Non-pigmented ciliary epithelial cell (primary cell): ENCODE measurements at regions not wholly inside any gene's neighbourhood (a gene's known extent, or its start where the extent isn't known, plus 50 kb on each side); places are given as distances from the start of the nearest gene placed in this dataset.
"Not testable (repeated sequence)": the region's sequence is repeated elsewhere in the genome, so short reads cannot be mapped to it uniquely, and the experiment has no call there.

Experiments used
- DNase-seq: peaks from one replicate; pipeline ENCODE4 v3.0.0-alpha.2; 2010; ENCODE audit warnings: low read depth

- no peak for DNase-seq
Measured at GRCh38 chr5:136467632-136468031, 102.3 kb upstream of the TRPC7 start.

DNA sequence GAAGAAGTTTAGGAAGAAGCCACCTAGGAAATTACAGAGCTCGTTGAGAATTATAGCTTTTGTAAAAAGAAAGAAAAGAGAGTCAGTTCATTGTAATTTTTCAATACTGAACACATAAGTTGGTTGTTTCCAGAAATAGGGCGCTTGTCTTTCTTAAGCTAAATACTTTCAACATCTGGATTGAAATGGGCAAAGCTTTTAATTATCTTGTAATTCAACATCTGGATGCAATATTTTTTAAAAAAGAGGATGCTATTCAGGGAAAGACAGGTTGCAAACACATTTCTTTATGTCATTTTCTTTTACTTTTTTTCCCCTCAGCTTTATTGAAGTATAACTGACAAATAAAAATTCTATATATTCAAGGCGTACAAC lies 100.7 kb upstream of the TRPC7 start:
- no peak for DNase-seq

DNA sequence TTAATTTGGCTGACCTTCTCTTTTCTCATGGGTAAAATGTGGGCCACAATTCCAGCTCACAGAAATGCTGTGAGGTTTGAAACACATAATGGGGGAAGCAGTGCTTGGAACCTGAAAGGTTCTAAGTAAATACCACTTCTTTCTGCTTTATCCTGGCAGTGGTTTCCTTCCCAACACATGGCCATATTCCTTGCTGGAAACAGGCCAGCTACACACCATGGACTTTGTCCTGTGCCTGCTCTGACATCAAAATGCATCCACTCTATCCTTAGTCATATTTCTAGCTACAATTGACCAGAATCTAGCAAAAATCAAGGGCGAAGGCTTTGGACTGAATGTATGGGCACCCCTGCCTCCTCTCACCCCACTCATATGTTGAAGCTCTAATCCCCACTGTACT lies 93.1 kb upstream of the TRPC7 start:
- DNase-seq: no peak

GRCh38 chr5:136457390-136458013 lies 92.2 kb upstream of the TRPC7 start:
- no peak for DNase-seq

DNA sequence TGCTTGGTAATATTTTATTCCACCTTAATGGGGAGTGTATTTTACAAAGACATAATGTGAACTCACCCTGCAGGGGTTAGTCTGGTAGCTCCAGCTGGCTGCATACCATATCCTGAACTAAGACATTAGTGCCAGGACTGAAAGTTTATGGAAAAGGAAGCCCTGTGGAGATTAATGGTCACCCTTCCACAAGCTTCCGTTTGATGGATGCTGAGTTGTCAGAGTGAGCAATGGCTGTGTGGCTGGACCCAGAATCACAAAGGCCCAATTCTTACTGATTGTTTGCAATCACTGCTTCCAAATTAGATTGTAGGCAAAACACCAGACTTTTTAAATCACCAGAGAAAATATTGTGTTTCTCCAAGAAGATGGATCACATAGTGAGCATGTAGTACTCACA lies 90.1 kb upstream of the TRPC7 start:
- DNase-seq: no peak

- no peak for DNase-seq
Measured at GRCh38 chr5:136453986-136454758, 88.8 kb upstream of the TRPC7 start.

GRCh38 chr5:136453199-136453598 lies 87.9 kb upstream of the TRPC7 start:
- DNase-seq: no peak

DNA sequence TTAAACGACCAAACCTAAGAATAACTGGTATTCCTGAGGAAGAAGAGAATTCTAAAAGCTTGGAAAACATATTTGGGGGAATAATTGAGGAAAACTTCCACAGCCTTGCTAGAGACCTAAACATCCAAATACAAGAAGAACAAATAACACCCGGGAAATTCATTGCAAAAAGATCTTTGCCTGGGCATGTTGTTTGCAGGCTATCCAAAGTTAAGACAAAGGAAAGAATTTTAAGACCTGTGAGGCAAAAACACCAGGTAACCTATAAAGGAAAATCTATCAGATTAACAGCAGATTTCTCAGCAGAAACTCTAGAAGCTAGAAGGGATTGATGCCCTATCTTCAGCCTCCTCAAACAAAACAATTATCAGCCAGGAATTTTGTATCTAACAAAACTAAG lies 82.2 kb upstream of the TRPC7 start:
- DNase-seq: not testable (repeated sequence)

- DNase-seq: no peak
Measured at GRCh38 chr5:136446565-136446964, 81.2 kb upstream of the TRPC7 start.

- DNase-seq: not testable (repeated sequence)
Measured at GRCh38 chr5:136444099-136444498, 78.8 kb upstream of the TRPC7 start.

GRCh38 chr5:136439367-136439766 lies 74.0 kb upstream of the TRPC7 start:
- DNase-seq: no peak

- DNase-seq: no peak
Measured at GRCh38 chr5:136435946-136436543, 70.7 kb upstream of the TRPC7 start.

GRCh38 chr5:136434795-136435194 lies 69.5 kb upstream of the TRPC7 start:
- DNase-seq: no peak

GRCh38 chr5:136432705-136433104 lies 67.4 kb upstream of the TRPC7 start:
- no peak for DNase-seq

DNA sequence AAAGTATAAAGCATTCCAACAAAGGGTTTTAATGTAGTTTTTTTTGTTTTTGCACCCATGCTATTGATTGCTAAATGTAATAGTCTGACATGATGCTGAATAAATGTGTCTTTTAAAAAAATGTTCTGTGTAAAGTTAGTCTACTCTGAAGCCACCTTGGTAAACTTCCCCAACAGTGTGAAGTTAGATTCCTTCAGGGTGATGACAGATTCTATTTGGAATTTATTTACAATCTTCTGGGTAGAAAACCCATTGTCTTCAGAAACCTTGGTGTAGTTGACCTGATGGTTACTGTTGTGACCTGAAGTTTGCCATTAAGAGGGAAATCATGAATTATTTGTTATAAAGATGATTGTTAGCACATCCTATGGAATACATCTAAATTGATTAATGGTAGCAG lies 64.7 kb upstream of the TRPC7 start:
- DNase-seq: no peak

DNA sequence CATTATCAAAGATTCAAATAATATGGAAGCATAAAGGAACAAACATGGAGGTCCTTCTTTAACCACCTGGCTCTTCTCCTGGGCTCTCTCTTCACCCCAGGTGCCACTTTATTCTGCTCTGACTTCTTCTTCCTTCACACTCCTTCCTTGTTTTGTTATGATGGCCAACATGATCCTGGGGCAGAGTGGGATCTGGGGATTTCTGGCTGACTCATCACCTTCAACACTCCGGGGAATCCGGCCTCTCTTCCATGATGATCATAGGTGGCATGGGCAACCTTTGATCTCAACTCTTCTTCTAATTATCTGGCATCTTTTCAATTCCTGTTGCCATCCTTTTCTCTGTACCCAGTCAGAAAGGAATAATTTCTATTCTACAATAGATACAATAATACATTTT lies 62.1 kb upstream of the TRPC7 start:
- no peak for DNase-seq

GRCh38 chr5:136425921-136426320 lies 60.6 kb upstream of the TRPC7 start:
- DNase-seq: no peak

DNA sequence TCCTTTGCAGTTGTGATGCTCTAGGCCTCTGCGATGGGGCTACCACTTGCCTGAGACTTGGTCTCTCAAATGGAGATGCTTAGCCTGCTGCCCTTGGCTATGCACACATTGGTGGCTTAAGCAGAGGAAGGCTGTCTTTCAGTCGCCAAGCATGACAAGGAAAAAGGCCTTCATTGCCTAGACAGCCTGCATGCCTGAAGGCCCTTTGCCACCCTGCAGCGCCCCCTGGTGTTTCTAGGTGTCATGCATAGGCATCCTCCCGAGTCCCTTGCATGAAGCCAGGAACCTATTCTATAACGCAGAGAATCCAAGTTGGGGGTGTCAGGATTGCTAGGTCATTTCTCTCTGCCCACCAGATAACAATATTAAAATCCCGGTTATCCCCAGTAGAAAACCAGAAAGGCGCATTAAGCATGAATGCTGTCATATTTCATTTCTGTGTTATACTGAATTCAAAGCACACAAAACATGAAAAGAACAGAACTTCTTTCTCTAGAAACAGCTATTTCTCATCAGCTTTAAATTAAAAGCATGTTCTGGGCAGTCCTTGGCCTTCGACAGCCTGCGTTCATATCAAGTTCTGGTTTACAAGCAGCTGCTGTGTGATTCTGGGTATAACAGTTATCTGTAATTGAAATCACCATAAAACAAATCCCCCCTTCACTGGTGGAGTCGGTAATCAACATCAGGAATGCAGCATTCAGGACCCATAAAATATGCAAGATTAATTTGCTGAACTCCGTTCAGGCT lies 59.7 kb upstream of the TRPC7 start:
- DNase-seq: peak; percentile 14

GRCh38 chr5:136423944-136424606 lies 58.7 kb upstream of the TRPC7 start:
- DNase-seq: no peak

- DNase-seq: no peak
Measured at GRCh38 chr5:136420168-136420898, 55.0 kb upstream of the TRPC7 start.

DNA sequence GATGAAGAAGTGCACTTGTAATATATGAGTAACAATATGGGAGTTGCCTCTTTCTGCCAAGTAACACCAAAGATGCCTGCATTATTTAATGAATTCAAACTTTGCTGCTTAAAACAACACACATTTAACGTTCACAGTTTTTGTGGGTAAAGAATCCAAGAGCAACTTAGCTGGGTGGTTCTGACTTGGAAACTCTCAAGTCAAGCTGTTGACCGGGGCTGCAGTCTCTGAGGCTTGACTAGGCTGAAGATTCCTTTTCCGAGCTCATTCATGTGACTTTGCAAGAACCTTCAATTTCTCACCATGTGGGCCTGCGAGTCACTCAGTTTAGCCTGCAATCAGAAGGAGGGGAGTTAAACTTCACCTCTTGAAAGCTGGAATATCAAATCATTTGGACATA lies 53.0 kb upstream of the TRPC7 start:
- DNase-seq: no peak
